ENCODE measurements at regions not wholly inside any gene's neighbourhood (a gene's known extent, or its start where the extent isn't known, plus 50 kb on each side); places are given as distances from the start of the nearest gene placed in this dataset.
"Not testable (repeated sequence)": the region's sequence is repeated elsewhere in the genome, so short reads cannot be mapped to it uniquely, and the experiment has no call there.

GRCh38 chr4:9541388-9541915 lies 97.2 kb downstream of the DEFB131A start:
- TF ChIP-seq EHMT2 (IDR thresholded peaks at IDR 0.05; ENCODE audit: low read depth); PHF8 (IDR thresholded peaks at IDR 0.05; ENCODE audit: borderline replicate concordance, low read depth); KDM1A (IDR thresholded peaks at IDR 0.05; ENCODE audit: low read depth); POLR2A (IDR thresholded peaks at IDR 0.05; ENCODE audit: low read length); RAD21 (conservative IDR thresholded peaks at IDR 0.05 in 1 of 2, IDR thresholded peaks at IDR 0.05 in 1 of 2); CHD2 (IDR thresholded peaks at IDR 0.05; ENCODE audit: low read length, partially characterized antibody); CEBPB (IDR thresholded peaks at IDR 0.05); POLR2AphosphoS2 (conservative IDR thresholded peaks at IDR 0.05; ENCODE audit: low read length); KDM5A (IDR thresholded peaks at IDR 0.05); SREBF2 (IDR thresholded peaks at IDR 0.05): not testable (repeated sequence)
- TF ChIP-seq, protein P1, sequence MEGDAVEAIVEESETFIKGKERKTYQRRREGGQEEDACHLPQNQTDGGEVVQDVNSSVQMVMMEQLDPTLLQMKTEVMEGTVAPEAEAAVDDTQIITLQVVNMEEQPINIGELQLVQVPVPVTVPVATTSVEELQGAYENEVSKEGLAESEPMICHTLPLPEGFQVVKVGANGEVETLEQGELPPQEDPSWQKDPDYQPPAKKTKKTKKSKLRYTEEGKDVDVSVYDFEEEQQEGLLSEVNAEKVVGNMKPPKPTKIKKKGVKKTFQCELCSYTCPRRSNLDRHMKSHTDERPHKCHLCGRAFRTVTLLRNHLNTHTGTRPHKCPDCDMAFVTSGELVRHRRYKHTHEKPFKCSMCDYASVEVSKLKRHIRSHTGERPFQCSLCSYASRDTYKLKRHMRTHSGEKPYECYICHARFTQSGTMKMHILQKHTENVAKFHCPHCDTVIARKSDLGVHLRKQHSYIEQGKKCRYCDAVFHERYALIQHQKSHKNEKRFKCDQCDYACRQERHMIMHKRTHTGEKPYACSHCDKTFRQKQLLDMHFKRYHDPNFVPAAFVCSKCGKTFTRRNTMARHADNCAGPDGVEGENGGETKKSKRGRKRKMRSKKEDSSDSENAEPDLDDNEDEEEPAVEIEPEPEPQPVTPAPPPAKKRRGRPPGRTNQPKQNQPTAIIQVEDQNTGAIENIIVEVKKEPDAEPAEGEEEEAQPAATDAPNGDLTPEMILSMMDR (IDR thresholded peaks at IDR 0.05) = not testable (repeated sequence)
- TF ChIP-seq, protein P2, sequence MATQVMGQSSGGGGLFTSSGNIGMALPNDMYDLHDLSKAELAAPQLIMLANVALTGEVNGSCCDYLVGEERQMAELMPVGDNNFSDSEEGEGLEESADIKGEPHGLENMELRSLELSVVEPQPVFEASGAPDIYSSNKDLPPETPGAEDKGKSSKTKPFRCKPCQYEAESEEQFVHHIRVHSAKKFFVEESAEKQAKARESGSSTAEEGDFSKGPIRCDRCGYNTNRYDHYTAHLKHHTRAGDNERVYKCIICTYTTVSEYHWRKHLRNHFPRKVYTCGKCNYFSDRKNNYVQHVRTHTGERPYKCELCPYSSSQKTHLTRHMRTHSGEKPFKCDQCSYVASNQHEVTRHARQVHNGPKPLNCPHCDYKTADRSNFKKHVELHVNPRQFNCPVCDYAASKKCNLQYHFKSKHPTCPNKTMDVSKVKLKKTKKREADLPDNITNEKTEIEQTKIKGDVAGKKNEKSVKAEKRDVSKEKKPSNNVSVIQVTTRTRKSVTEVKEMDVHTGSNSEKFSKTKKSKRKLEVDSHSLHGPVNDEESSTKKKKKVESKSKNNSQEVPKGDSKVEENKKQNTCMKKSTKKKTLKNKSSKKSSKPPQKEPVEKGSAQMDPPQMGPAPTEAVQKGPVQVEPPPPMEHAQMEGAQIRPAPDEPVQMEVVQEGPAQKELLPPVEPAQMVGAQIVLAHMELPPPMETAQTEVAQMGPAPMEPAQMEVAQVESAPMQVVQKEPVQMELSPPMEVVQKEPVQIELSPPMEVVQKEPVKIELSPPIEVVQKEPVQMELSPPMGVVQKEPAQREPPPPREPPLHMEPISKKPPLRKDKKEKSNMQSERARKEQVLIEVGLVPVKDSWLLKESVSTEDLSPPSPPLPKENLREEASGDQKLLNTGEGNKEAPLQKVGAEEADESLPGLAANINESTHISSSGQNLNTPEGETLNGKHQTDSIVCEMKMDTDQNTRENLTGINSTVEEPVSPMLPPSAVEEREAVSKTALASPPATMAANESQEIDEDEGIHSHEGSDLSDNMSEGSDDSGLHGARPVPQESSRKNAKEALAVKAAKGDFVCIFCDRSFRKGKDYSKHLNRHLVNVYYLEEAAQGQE (IDR thresholded peaks at IDR 0.05) = not testable (repeated sequence)

All from A549 (cell line).